ENCODE measurements at regions not wholly inside any gene's neighbourhood (a gene's known extent, or its start where the extent isn't known, plus 50 kb on each side); places are given as distances from the start of the nearest gene placed in this dataset.
"Not testable (repeated sequence)": the region's sequence is repeated elsewhere in the genome, so short reads cannot be mapped to it uniquely, and the experiment has no call there.

GRCh38 chr13:44651209-44651608 is 75.1 kb upstream of the TSC22D1 start:
- H3K36me3 ChIP-seq (ENCODE audit: insufficient read depth): no peaks in the 10 kb centered on the region
- no peak for DNase-seq (ENCODE audit: extremely low spot score)
- 33% methylated on average over 2 of the region's 2 CpGs for WGBS

GRCh38 chr13:44649834-44650233 is 73.7 kb upstream of the TSC22D1 start:
- no peak overlapping the region for H3K27ac ChIP-seq (ENCODE audit: low read depth)
- H3K4me1 ChIP-seq (ENCODE audit: insufficient read depth): no peaks in the 10 kb centered on the region
- H3K36me3 ChIP-seq (ENCODE audit: insufficient read depth): no peaks in the 10 kb centered on the region
- no peak overlapping the region for H3K4me3 ChIP-seq (ENCODE audit: low read depth, low read length)
- DNase-seq (ENCODE audit: extremely low spot score): no peak

More at GRCh38 chr13:44651209-44651608, 75.1 kb upstream of the TSC22D1 start:
- H3K4me3 ChIP-seq (ENCODE audit: low read depth, low read length): no peak overlapping the region
- H3K4me1 ChIP-seq (ENCODE audit: insufficient read depth): no peaks in the 10 kb centered on the region
- H3K27ac ChIP-seq (ENCODE audit: low read depth): no peak overlapping the region

GRCh38 chr13:44649104-44649428 is 72.9 kb upstream of the TSC22D1 start:
- WGBS: 65% methylated on average over 3 of the region's 3 CpGs
- no peaks in the 10 kb centered on the region for H3K36me3 ChIP-seq (ENCODE audit: insufficient read depth)
- no peak overlapping the region for H3K27ac ChIP-seq (ENCODE audit: low read depth)
- DNase-seq (ENCODE audit: extremely low spot score): no peak
- H3K4me3 ChIP-seq (ENCODE audit: low read depth, low read length): no peak overlapping the region
- H3K4me1 ChIP-seq (ENCODE audit: insufficient read depth): no peaks in the 10 kb centered on the region

GRCh38 chr13:44648392-44649103 is 72.4 kb upstream of the TSC22D1 start:
- Histone ChIP-seq H3K4me3 (ENCODE audit: low read depth, low read length) (no peak overlapping the region), H3K4me1 (ENCODE audit: insufficient read depth) (no peaks in the 10 kb centered on the region), H3K27ac (ENCODE audit: low read depth) (no peak overlapping the region), H3K36me3 (ENCODE audit: insufficient read depth) (no peaks in the 10 kb centered on the region)
- 71% methylated on average over 2 of the region's 2 CpGs for WGBS
- no peak for DNase-seq (ENCODE audit: extremely low spot score)

GRCh38 chr13:44647560-44647959 is 71.4 kb upstream of the TSC22D1 start:
- DNase-seq (ENCODE audit: extremely low spot score); H3K4me3 ChIP-seq (ENCODE audit: low read depth, low read length); H3K4me1 ChIP-seq (ENCODE audit: insufficient read depth); H3K36me3 ChIP-seq (ENCODE audit: insufficient read depth); H3K27ac ChIP-seq (ENCODE audit: low read depth): not testable (repeated sequence)
- WGBS: 98% methylated on average over 1 of the region's 1 CpG

- no peak overlapping the region for H3K4me3 ChIP-seq (ENCODE audit: low read depth, low read length)
- 68% methylated on average over 4 of the region's 4 CpGs for WGBS
- no peak overlapping the region for H3K27ac ChIP-seq (ENCODE audit: low read depth)
- H3K4me1 ChIP-seq (ENCODE audit: insufficient read depth): no peaks in the 10 kb centered on the region
- H3K36me3 ChIP-seq (ENCODE audit: insufficient read depth): no peaks in the 10 kb centered on the region
- no peak for DNase-seq (ENCODE audit: extremely low spot score)
Measured at GRCh38 chr13:44646044-44646443, 69.9 kb upstream of the TSC22D1 start.

GRCh38 chr13:44643256-44643655 is 67.1 kb upstream of the TSC22D1 start:
- Histone ChIP-seq H3K4me3 (ENCODE audit: low read depth, low read length) (no peak overlapping the region), H3K36me3 (ENCODE audit: insufficient read depth) (no peaks in the 10 kb centered on the region), H3K27ac (ENCODE audit: low read depth) (no peak overlapping the region), H3K4me1 (ENCODE audit: insufficient read depth) (no peaks in the 10 kb centered on the region)
- 95% methylated on average over 7 of the region's 7 CpGs for WGBS
- DNase-seq (ENCODE audit: extremely low spot score): no peak

- H3K4me1 ChIP-seq (ENCODE audit: insufficient read depth): no peaks in the 10 kb centered on the region
- no peaks in the 10 kb centered on the region for H3K36me3 ChIP-seq (ENCODE audit: insufficient read depth)
- no peak overlapping the region for H3K4me3 ChIP-seq (ENCODE audit: low read depth, low read length)
- H3K27ac ChIP-seq (ENCODE audit: low read depth): no peak overlapping the region
- no peak for DNase-seq (ENCODE audit: extremely low spot score)
Measured at GRCh38 chr13:44637581-44637980, 61.5 kb upstream of the TSC22D1 start.

- no peaks in the 10 kb centered on the region for H3K36me3 ChIP-seq (ENCODE audit: insufficient read depth)
- 56% methylated on average over 2 of the region's 2 CpGs for WGBS
- no peak overlapping the region for H3K4me3 ChIP-seq (ENCODE audit: low read depth, low read length)
- no peak for DNase-seq (ENCODE audit: extremely low spot score)
- no peak overlapping the region for H3K27ac ChIP-seq (ENCODE audit: low read depth)
- no peaks in the 10 kb centered on the region for H3K4me1 ChIP-seq (ENCODE audit: insufficient read depth)
Measured at GRCh38 chr13:44629465-44630183, 53.5 kb upstream of the TSC22D1 start.

GRCh38 chr13:44628826-44629225 is 52.7 kb upstream of the TSC22D1 start:
- H3K27ac ChIP-seq (ENCODE audit: low read depth); H3K4me3 ChIP-seq (ENCODE audit: low read depth, low read length); H3K4me1 ChIP-seq (ENCODE audit: insufficient read depth); DNase-seq (ENCODE audit: extremely low spot score); H3K36me3 ChIP-seq (ENCODE audit: insufficient read depth): not testable (repeated sequence)

- Histone ChIP-seq H3K27ac (ENCODE audit: low read depth) (no peak overlapping the region), H3K36me3 (ENCODE audit: insufficient read depth) (no peaks in the 10 kb centered on the region), H3K4me1 (ENCODE audit: insufficient read depth) (no peaks in the 10 kb centered on the region), H3K4me3 (ENCODE audit: low read depth, low read length) (no peak overlapping the region)
- 72% methylated on average over 2 of the region's 2 CpGs for WGBS
- no peak for DNase-seq (ENCODE audit: extremely low spot score)
Measured at GRCh38 chr13:44627441-44627840, 51.3 kb upstream of the TSC22D1 start.

GRCh38 chr13:44626176-44626575 is 50.0 kb upstream of the TSC22D1 start:
- Histone ChIP-seq H3K36me3 (ENCODE audit: insufficient read depth) (no peaks in the 10 kb centered on the region), H3K4me3 (ENCODE audit: low read depth, low read length) (no peak overlapping the region), H3K4me1 (ENCODE audit: insufficient read depth) (no peaks in the 10 kb centered on the region), H3K27ac (ENCODE audit: low read depth) (no peak overlapping the region)
- 94% methylated on average over 2 of the region's 2 CpGs for WGBS
- DNase-seq (ENCODE audit: extremely low spot score): no peak

Data from urinary bladder (tissue), 3 donors.